Heart right ventricle (tissue), 16 donors: ENCODE measurements at regions not wholly inside any gene's neighbourhood (a gene's known extent, or its start where the extent isn't known, plus 50 kb on each side); places are given as distances from the start of the nearest gene placed in this dataset.

Experiments
- ATAC-seq, 8 donors: fragments of 200-7000 bp; cut with Tn5 transposase; one replicate each; pipeline ENCODE4 v1.9.1; 2020; ENCODE audit warnings: mild to moderate bottlenecking in 8 of 8, moderate library complexity in 8 of 8, moderate number of reproducible peaks in 1 of 8
- DNase-seq, 2 donors: peaks; one replicate each; pipeline ENCODE4 v3.0.0-alpha.2; 2020
- H3K27ac ChIP-seq, 10 donors: fragments of 200-600 bp; sonication (generic) in 2 of 10; one replicate each; pipeline versions ENCODE4 v1.5.0 to v1.8.0; 2020 to 2022; ENCODE audit warnings: mild to moderate bottlenecking in 3 of 10
- H3K27me3 ChIP-seq, 7 donors: fragments of 200-600 bp; one replicate each; pipeline ENCODE4 v1.8.0; 2021 to 2022; ENCODE audit warnings: mild to moderate bottlenecking in 2 of 7
- H3K36me3 ChIP-seq, 9 donors: fragments of 200-600 bp; sonication (generic) in 1 of 9; one replicate each; pipeline versions ENCODE4 v1.5.0 to v1.8.0; 2020 to 2022; ENCODE audit warnings: mild to moderate bottlenecking in 2 of 9
- H3K4me1 ChIP-seq, 9 donors: fragments of 200-600 bp; sonication (generic) in 1 of 9; one replicate each; pipeline versions ENCODE4 v1.5.0 to v1.8.0; 2020 to 2022; ENCODE audit warnings: mild to moderate bottlenecking in 4 of 9
- H3K4me3 ChIP-seq, 10 donors: fragments of 200-600 bp; sonication (generic) in 2 of 10; one replicate each; pipeline versions ENCODE4 v1.5.0 to v1.8.0; 2020 to 2022; ENCODE audit warnings: mild to moderate bottlenecking in 7 of 10, moderate library complexity in 2 of 10
- H3K9me3 ChIP-seq, 11 donors: fragments of 200-600 bp in 10 of 11; sonication (generic) in 2 of 11; one replicate each; pipeline versions ENCODE4 v1.5.0 to v1.8.0; 2013 to 2022; ENCODE audit warnings: mild to moderate bottlenecking in 2 of 11, control low read depth in 1 of 11, moderate library complexity in 1 of 11
- CTCF ChIP-seq, 9 donors: fragments of 200-600 bp; sonication (generic) in 2 of 9; IDR thresholded peaks; one replicate each; pipeline versions ENCODE4 v1.5.0 to v1.8.0; 2021 to 2022; ENCODE audit warnings: antibody characterized with exemption in 9 of 9, mild to moderate bottlenecking in 5 of 9, moderate library complexity in 1 of 9
- WGBS, 2 donors: extraction: QIAGEN DNeasy Blood & Tissue Kit; methylation state at CpG; one replicate each; pipeline ENCODE4 v1.1.7; 2013; ENCODE audit warnings: inconsistent platforms in 1 of 2; 5-methylcytosine and 5-hydroxymethylcytosine counted together
- intact Hi-C, 10 donors: fragments of 100-400 bp; cut with DNase I; formaldehyde crosslinking; loops; one replicate each; pipeline versions ENCODE4 v1.11.1 to v1.14.2; 2022
- donor health status: Arrhythmogenic right ventricular cardiomyopathy.
- donor health status: ischemic (EF 13 %, LVEDD 7.1; RV severe dilation, severe dysfunction).
- donor health status: healthy with polysubstance abuse.
- donor health status: DM: no; HTN: yes; CAD: no.
- donor health status: DM: no; HTN: no; CAD: no.
- donor health status: ischemic (EF 25% LVEDD 6.9; RV normal size, moderate dysfunction).
- donor health status: ischemic (EF 25% LVEDD 5.7; RV mildly dilated, moderate dysfunction).
- donor health status: healthy.
- donor health status: DM: yes; HTN: yes; CAD: no.
- donor health status: Ischemic cardiomyopathy.
- donor health status: ischemic (EF 35%, LVEDD 5.7; RV mildly dilated, moderate dysfunction).
- donor health status: nonischemic (EF 11% LVEDD 7.7; RV severe dilation, severe dysfunction).
- donor health status: DM: yes; HTN: yes; CAD: no.
- donor health status: PGD.
- donor health status: ischemic (EF 29% LVEDD 5.4; RV normal size, mild dysfunction).
- donor health status: nonischemic (EF 23%, LVEDD 6.1; RV moderate dilation, normal function).

GRCh38 chr1:87402241-87403002 lies 73.7 kb downstream of the LMO4 start:
- peak in 5 of 8 donors; percentile 37 to 78 (median 58) for ATAC-seq
- Histone ChIP-seq H3K36me3 (no peaks in the 10 kb centered on the region), H3K4me3 (no peak overlapping the region), H3K27me3 (no peaks in the 10 kb centered on the region), H3K9me3 (no peaks in the 10 kb centered on the region), H3K27ac (peak overlapping the region in 5 of 10 donors; percentile 9 to 46 (median 18)), H3K4me1 (peaks cover 0 to 17% (median 4%) of the 10 kb centered on the region in 9 donors)
- 68 to 71% methylated on average over 6 of the region's 6 CpGs for WGBS, 2 donors
- no peak for TF ChIP-seq CTCF (IDR thresholded peaks at IDR 0.05)
- DNase-seq = peak in 1 of 2 donors; percentile 21
- intact Hi-C loops = loop anchor here in 2 of 10 donors (2.0 to 5.0 kb wide), 2 partner anchors 24 to 70 kb away; no protein-coding TSS in a partner anchor

GRCh38 chr1:87403061-87403820 lies 74.6 kb downstream of the LMO4 start:
- Histone ChIP-seq H3K4me3 (no peak overlapping the region), H3K4me1 (peaks cover 0 to 17% (median 4%) of the 10 kb centered on the region in 9 donors), H3K27ac (peak overlapping the region in 4 of 10 donors; percentile 8 to 46 (median 25)), H3K9me3 (no peaks in the 10 kb centered on the region), H3K27me3 (no peaks in the 10 kb centered on the region), H3K36me3 (no peaks in the 10 kb centered on the region)
- ATAC-seq = peak in 2 of 8 donors; percentile 38
- 73 to 82% methylated on average over 7 of the region's 7 CpGs for WGBS, 2 donors
- intact Hi-C loops = loop anchor here in 2 of 10 donors (2.0 to 5.0 kb wide), 2 partner anchors 24 to 71 kb away; no protein-coding TSS in a partner anchor
- no peak for DNase-seq
- TF ChIP-seq CTCF (IDR thresholded peaks at IDR 0.05) = no peak

- Histone ChIP-seq H3K27ac (no peak overlapping the region), H3K27me3 (no peaks in the 10 kb centered on the region), H3K4me3 (no peak overlapping the region), H3K36me3 (no peaks in the 10 kb centered on the region), H3K4me1 (peaks cover 0 to 17% (median 4%) of the 10 kb centered on the region in 9 donors), H3K9me3 (no peaks in the 10 kb centered on the region)
- ATAC-seq = no peak
- intact Hi-C loops = loop anchor here in 1 of 10 donors (5.0 kb wide), 1 partner anchor 72 kb away; no protein-coding TSS in a partner anchor
- WGBS, 2 donors = 86 to 87% methylated on average over 3 of the region's 3 CpGs
- TF ChIP-seq CTCF (IDR thresholded peaks at IDR 0.05) = no peak
- DNase-seq = no peak
These were observed 75.6 kb downstream of the LMO4 start for GRCh38 chr1:87404296-87404695.

GRCh38 chr1:87408665-87409248 lies 80.1 kb downstream of the LMO4 start:
- Histone ChIP-seq H3K27me3 (no peaks in the 10 kb centered on the region), H3K27ac (no peak overlapping the region), H3K4me1 (peaks cover 0 to 11% (median 0%) of the 10 kb centered on the region in 9 donors), H3K36me3 (no peaks in the 10 kb centered on the region), H3K9me3 (no peaks in the 10 kb centered on the region), H3K4me3 (no peak overlapping the region)
- intact Hi-C loops = no loop called here
- no peak for ATAC-seq
- no peak for TF ChIP-seq CTCF (IDR thresholded peaks at IDR 0.05)
- WGBS, 2 donors = 79 to 82% methylated on average over 2 of the region's 2 CpGs
- DNase-seq = no peak
